H9 (cell line): ENCODE measurements at regions not wholly inside any gene's neighbourhood (a gene's known extent, or its start where the extent isn't known, plus 50 kb on each side); places are given as distances from the start of the nearest gene placed in this dataset.

Experiments used
- DNase-seq: peaks from one replicate; pipeline ENCODE4 v3.0.0-alpha.2; 2017
- H2AFZ ChIP-seq: one replicate; pipeline ENCODE4 v1.6.1; 2013; ENCODE audit warnings: mild to moderate bottlenecking, low read length, control low read depth, moderate library complexity
- H2AK5ac ChIP-seq: 2 replicates; pipeline ENCODE4 v1.6.1; 2013; ENCODE audit warnings: low read length, control low read depth, mixed read lengths; ENCODE audit not compliant: insufficient read length
- H2BK120ac ChIP-seq: one replicate; pipeline ENCODE4 v1.6.1; 2013; ENCODE audit warnings: low read depth, mild to moderate bottlenecking, low read length, control low read depth, inconsistent platforms; ENCODE audit not compliant: poor library complexity, severe bottlenecking
- H2BK12ac ChIP-seq: 2 replicates; pipeline ENCODE4 v1.6.1; 2013; ENCODE audit warnings: low read length, control low read depth, mixed read lengths, low read depth; ENCODE audit not compliant: insufficient read length
- H2BK15ac ChIP-seq: 2 replicates; pipeline ENCODE4 v1.6.1; 2013; ENCODE audit warnings: low read depth, low read length, control low read depth
- H2BK20ac ChIP-seq: one replicate; pipeline ENCODE4 v1.6.1; 2013; ENCODE audit warnings: low read depth, mild to moderate bottlenecking, low read length, control low read depth, inconsistent platforms; ENCODE audit not compliant: poor library complexity, severe bottlenecking
- H2BK5ac ChIP-seq: 2 replicates; pipeline ENCODE4 v1.6.1; 2013; ENCODE audit warnings: low read length, control low read depth, mixed read lengths; ENCODE audit not compliant: insufficient read length
- H3K14ac ChIP-seq: 2 replicates; pipeline ENCODE4 v1.6.1; 2013; ENCODE audit warnings: low read length, control low read depth; ENCODE audit not compliant: insufficient read depth
- H3K18ac ChIP-seq: 2 replicates; pipeline ENCODE4 v1.6.1; 2013; ENCODE audit warnings: low read depth, mild to moderate bottlenecking, mixed read lengths, low read length, control low read depth; ENCODE audit not compliant: insufficient read length
- H3K23ac ChIP-seq: 2 replicates; pipeline ENCODE4 v1.6.1; 2013; ENCODE audit warnings: low read length, control low read depth, mixed read lengths, low read depth; ENCODE audit not compliant: insufficient read length
- H3K23me2 ChIP-seq: 2 replicates; pipeline ENCODE4 v1.6.1; 2013; ENCODE audit warnings: low read depth, mild to moderate bottlenecking, mixed read lengths, low read length, control low read depth; ENCODE audit not compliant: insufficient read length, poor library complexity, severe bottlenecking
- H3K27ac ChIP-seq: 2 replicates; pipeline ENCODE4 v1.5.1; 2013; ENCODE audit warnings: low read length, control low read depth, mixed read lengths, low read depth; ENCODE audit not compliant: insufficient read length
- H3K27me3 ChIP-seq: 2 replicates; pipeline ENCODE4 v1.6.1; 2013; ENCODE audit warnings: low read length, control low read depth, inconsistent platforms; ENCODE audit not compliant: insufficient read depth
- H3K4ac ChIP-seq: 2 replicates; pipeline ENCODE4 v1.6.1; 2013; ENCODE audit warnings: low read depth, mild to moderate bottlenecking, control low read depth, inconsistent platforms, low read length, moderate library complexity
- H3K4me1 ChIP-seq: 2 replicates; pipeline ENCODE4 v1.6.1; 2013; ENCODE audit warnings: low read length, control low read depth, inconsistent platforms; ENCODE audit not compliant: insufficient read depth
- H3K4me2 ChIP-seq: 2 replicates; pipeline ENCODE4 v1.6.1; 2013; ENCODE audit warnings: low read length, control low read depth, mixed read lengths; ENCODE audit not compliant: insufficient read length, insufficient read depth
- H3K56ac ChIP-seq: 2 replicates; pipeline ENCODE4 v1.6.1; 2013; ENCODE audit warnings: low read depth, mild to moderate bottlenecking, mixed read lengths, low read length, control low read depth; ENCODE audit not compliant: insufficient read length
- H3K79me1 ChIP-seq: 2 replicates; pipeline ENCODE4 v1.6.1; 2013; ENCODE audit warnings: low read depth, mild to moderate bottlenecking, moderate library complexity, low read length, control low read depth, inconsistent platforms; ENCODE audit not compliant: insufficient read depth, poor library complexity, severe bottlenecking
- H3K79me2 ChIP-seq: 2 replicates; pipeline ENCODE4 v1.6.1; 2013; ENCODE audit warnings: low read length, control low read depth, inconsistent platforms; ENCODE audit not compliant: insufficient read depth
- H3K9ac ChIP-seq: 2 replicates; pipeline ENCODE4 v1.6.1; 2013; ENCODE audit warnings: low read length, control low read depth, mixed read lengths; ENCODE audit not compliant: insufficient read length; ENCODE audit errors: extremely low read depth
- H3K9me3 ChIP-seq: one replicate; pipeline ENCODE4 v1.6.1; 2013; ENCODE audit warnings: low read depth, low read length, inconsistent platforms; ENCODE audit not compliant: control insufficient read depth
- H3T11ph ChIP-seq: one replicate; pipeline ENCODE4 v1.6.1; 2013; ENCODE audit warnings: mild to moderate bottlenecking, low read length, control low read depth, inconsistent platforms
- H4K20me1 ChIP-seq: one replicate; pipeline ENCODE4 v1.6.1; 2013; ENCODE audit not compliant: control insufficient read depth, insufficient read length, insufficient read depth
- H4K5ac ChIP-seq: 2 replicates; pipeline ENCODE4 v1.6.1; 2013; ENCODE audit warnings: low read depth, mild to moderate bottlenecking, mixed read lengths, low read length, control low read depth; ENCODE audit not compliant: insufficient read length
- H4K8ac ChIP-seq: replicated peaks from 2 replicates; pipeline ENCODE4 v1.6.1; 2013; ENCODE audit warnings: low read length, control low read depth, mixed read lengths, low read depth; ENCODE audit not compliant: insufficient read length
- H4K91ac ChIP-seq: 2 replicates; pipeline ENCODE4 v1.6.1; 2013; ENCODE audit warnings: low read depth, mild to moderate bottlenecking, moderate library complexity, mixed read lengths, low read length, control low read depth; ENCODE audit not compliant: insufficient read length
- H3K27ac Mint-ChIP-seq, 3 experiments: 2 replicates in 2 of 3; 3 replicates in 1 of 3; pipeline ENCODE4 v1.8.0; 2020 to 2021; ENCODE audit warnings: mixed read lengths in 3 of 3, mild to moderate bottlenecking in 1 of 3, moderate library complexity in 1 of 3
- H3K27me3 Mint-ChIP-seq: 2 replicates; pipeline ENCODE4 v1.8.0; 2021; ENCODE audit warnings: low read depth, mild to moderate bottlenecking, moderate library complexity, mixed read lengths
- H3K36me3 Mint-ChIP-seq, 3 experiments: 2 replicates in 2 of 3; 3 replicates in 1 of 3; pipeline ENCODE4 v1.8.0; 2020 to 2021; ENCODE audit warnings: low read depth in 3 of 3, mixed read lengths in 3 of 3; ENCODE audit not compliant: insufficient read depth in 1 of 3
- H3K4me1 Mint-ChIP-seq, 2 experiments: 2 replicates each; pipeline ENCODE4 v1.8.0; 2020; ENCODE audit warnings: mixed read lengths in 2 of 2
- H3K4me3 Mint-ChIP-seq, 2 experiments: 2 replicates in 1 of 2; 3 replicates in 1 of 2; pipeline ENCODE4 v1.8.0; 2020 to 2021; ENCODE audit warnings: mild to moderate bottlenecking in 2 of 2, mixed read lengths in 2 of 2, moderate library complexity in 1 of 2
- H3K9me3 Mint-ChIP-seq, 2 experiments: 2 replicates in 1 of 2; 3 replicates in 1 of 2; pipeline ENCODE4 v1.8.0; 2020; ENCODE audit warnings: mild to moderate bottlenecking in 2 of 2, mixed read lengths in 2 of 2, moderate library complexity in 1 of 2
- WGBS: extraction: QIAGEN DNeasy Blood & Tissue Kit; methylation state at CpG from one replicate; pipeline ENCODE4 v1.1.7; 2013; ENCODE audit warnings: missing lambda C conversion rate, low lambda C conversion rate, mixed read lengths; ENCODE audit not compliant: insufficient read length; ENCODE audit errors: extremely low coverage; 5-methylcytosine and 5-hydroxymethylcytosine counted together
- TF ChIP-seq, protein P1 (sequence below): fragments of 200-600 bp; sonication (generic); conservative IDR thresholded peaks from 3 replicates; pipeline ENCODE4 v1.8.0; 2021; ENCODE audit warnings: antibody characterized with exemption, mild to moderate bottlenecking

DNA sequence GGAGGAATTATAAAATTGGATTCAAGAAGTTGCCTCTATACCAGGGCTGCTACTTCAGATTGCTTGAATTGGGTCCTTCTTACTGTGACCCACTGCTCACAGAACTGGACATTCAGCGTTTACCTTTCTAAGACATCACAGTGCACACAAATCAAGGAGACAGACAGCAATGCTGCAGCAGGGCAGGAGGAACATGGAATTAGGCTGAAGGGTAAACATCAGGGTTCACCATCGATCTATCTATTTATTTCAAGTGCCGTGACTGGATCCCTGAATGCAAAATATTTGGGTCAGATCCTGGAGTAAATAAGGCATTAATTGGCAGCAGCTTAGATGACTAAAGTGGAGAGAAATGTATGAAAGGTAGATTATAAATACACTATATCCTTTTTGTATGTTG lies 76.9 kb upstream of the HMGA2 start:
- Histone ChIP-seq H2BK5ac (no peak overlapping the region), H3K79me2 (no peaks in the 10 kb centered on the region), H3K27me3 (no peaks in the 10 kb centered on the region), H4K8ac (no peak overlapping the region), H3K4me1 (no peaks in the 10 kb centered on the region), H3K9me3 (no peaks in the 10 kb centered on the region), H3K79me1 (no peaks in the 10 kb centered on the region), H3K18ac (no peak overlapping the region), H2BK15ac (no peak overlapping the region), H3K4ac (no peak overlapping the region), H4K5ac (no peak overlapping the region), H3K23ac (no peak overlapping the region), H2AFZ (no peak overlapping the region), H3K4me2 (no peak overlapping the region), H2BK120ac (no peak overlapping the region), H4K20me1 (no peaks in the 10 kb centered on the region), H3K56ac (no peak overlapping the region), H3K27ac (no peak overlapping the region), H2AK5ac (no peak overlapping the region), H3K14ac (no peak overlapping the region), H3T11ph (no peak overlapping the region), H3K23me2 (no peaks in the 10 kb centered on the region), H2BK20ac (no peak overlapping the region), H4K91ac (no peak overlapping the region), H3K9ac (no peak overlapping the region), H2BK12ac (no peak overlapping the region)
- no CpG with 5 or more reads among the region's 3 CpGs for WGBS
- Mint-ChIP-seq H3K36me3 (no peaks in the 10 kb centered on the region; a peak in 1 of 7 replicates), H3K4me1 (peaks cover 6% of the 10 kb centered on the region in 2 experiments), H3K27ac (no peak overlapping the region), H3K9me3 (no peaks in the 10 kb centered on the region; a peak in 2 of 5 replicates), H3K27me3 (peaks cover 25% of the 10 kb centered on the region), H3K4me3 (no peak overlapping the region)
- TF ChIP-seq, protein P1, sequence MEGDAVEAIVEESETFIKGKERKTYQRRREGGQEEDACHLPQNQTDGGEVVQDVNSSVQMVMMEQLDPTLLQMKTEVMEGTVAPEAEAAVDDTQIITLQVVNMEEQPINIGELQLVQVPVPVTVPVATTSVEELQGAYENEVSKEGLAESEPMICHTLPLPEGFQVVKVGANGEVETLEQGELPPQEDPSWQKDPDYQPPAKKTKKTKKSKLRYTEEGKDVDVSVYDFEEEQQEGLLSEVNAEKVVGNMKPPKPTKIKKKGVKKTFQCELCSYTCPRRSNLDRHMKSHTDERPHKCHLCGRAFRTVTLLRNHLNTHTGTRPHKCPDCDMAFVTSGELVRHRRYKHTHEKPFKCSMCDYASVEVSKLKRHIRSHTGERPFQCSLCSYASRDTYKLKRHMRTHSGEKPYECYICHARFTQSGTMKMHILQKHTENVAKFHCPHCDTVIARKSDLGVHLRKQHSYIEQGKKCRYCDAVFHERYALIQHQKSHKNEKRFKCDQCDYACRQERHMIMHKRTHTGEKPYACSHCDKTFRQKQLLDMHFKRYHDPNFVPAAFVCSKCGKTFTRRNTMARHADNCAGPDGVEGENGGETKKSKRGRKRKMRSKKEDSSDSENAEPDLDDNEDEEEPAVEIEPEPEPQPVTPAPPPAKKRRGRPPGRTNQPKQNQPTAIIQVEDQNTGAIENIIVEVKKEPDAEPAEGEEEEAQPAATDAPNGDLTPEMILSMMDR, result no peak
- DNase-seq, result no peak
